GM12878 (cell line): ENCODE measurements at regions not wholly inside any gene's neighbourhood (a gene's known extent, or its start where the extent isn't known, plus 50 kb on each side); places are given as distances from the start of the nearest gene placed in this dataset.

Source experiments
- ATAC-seq: fragments of 200-7000 bp; cut with Tn5 transposase; 3 replicates; pipeline ENCODE4 v1.9.1; 2020; ENCODE audit warnings: mild to moderate bottlenecking, moderate library complexity
- BruUV-seq: library from RNA; stranded (reverse); fragments of 400-500 nt; replicated peaks from 2 replicates; lab custom pipeline; 2021; lab: Mats Ljungman, UMichigan
- CTCF ChIA-PET: fragments of 300-600 bp; sonication (Branson Sonifier 250); formaldehyde crosslinking; extraction: SDS; loops from one replicate; lab custom pipeline; 2021; ENCODE audit warnings: inconsistent platforms; lab: Yijun Ruan, JAX
- POLR2A ChIA-PET: fragments of 350-600 bp; formaldehyde crosslinking; extraction: SDS; loops from one replicate; lab custom pipeline; 2021; ENCODE audit warnings: inconsistent platforms; lab: Charles Lee
- RAD21 ChIA-PET: fragments of 300-600 bp; sonication (Branson Sonifier 250); formaldehyde crosslinking; loops from one replicate; lab custom pipeline; 2023; ENCODE audit warnings: antibody characterized with exemption; ENCODE audit not compliant: unreplicated experiment; lab: Charles Lee
- SMC1A ChIA-PET: fragments of 300-600 bp; sonication (Branson Sonifier 250); formaldehyde crosslinking; loops from one replicate; lab custom pipeline; 2023; ENCODE audit not compliant: unreplicated experiment, uncharacterized antibody; lab: Charles Lee
- DNase-seq: peaks from one replicate; pipeline ENCODE4 v3.0.0-alpha.2; 2011; ENCODE audit warnings: low read depth, low spot score
- FAIRE-seq: peaks from 3 replicates; lab custom pipeline; 2011; peaks lifted over from hg19 to GRCh38; lab: Jason Lieb, UNC
- H2AFZ ChIP-seq: 2 replicates; pipeline ENCODE4 v1.6.0; 2011; ENCODE audit warnings: low read depth, low read length, control low read depth; ENCODE audit not compliant: control insufficient read depth
- H3K27ac ChIP-seq: 2 replicates; pipeline ENCODE4 v1.5.1; 2011; ENCODE audit warnings: control low read depth; ENCODE audit not compliant: control insufficient read depth, insufficient read depth
- H3K27me3 ChIP-seq, 2 experiments: replicated peaks in 1 of 2; 2 replicates each; pipeline versions ENCODE4 v1.6.0 to v1.6.1; 2011; ENCODE audit warnings: low read length in 1 of 2; ENCODE audit not compliant: control insufficient read depth in 2 of 2, insufficient read depth in 2 of 2
- H3K36me3 ChIP-seq, 2 experiments: 2 replicates each; pipeline ENCODE4 v1.5.1; 2011; ENCODE audit warnings: low read length in 1 of 2; ENCODE audit not compliant: control insufficient read depth in 2 of 2, insufficient read depth in 2 of 2
- H3K4me1 ChIP-seq: 2 replicates; pipeline ENCODE4 v1.6.1; 2011; ENCODE audit warnings: mild to moderate bottlenecking, low read length, moderate library complexity, mixed read lengths; ENCODE audit not compliant: control insufficient read depth, insufficient read depth
- H3K4me2 ChIP-seq: 2 replicates; pipeline ENCODE4 v1.6.0; 2011; ENCODE audit warnings: control low read depth; ENCODE audit not compliant: control insufficient read depth, insufficient read depth
- H3K4me3 ChIP-seq: fragments of 200-600 bp; sonication (generic); 2 replicates; pipeline ENCODE4 v1.5.1; 2016
- H3K79me2 ChIP-seq: 2 replicates; pipeline ENCODE4 v1.6.0; 2011; ENCODE audit warnings: low read length; ENCODE audit not compliant: control insufficient read depth, insufficient read depth
- H3K9ac ChIP-seq: 2 replicates; pipeline ENCODE4 v1.8.0; 2011; ENCODE audit warnings: low read length, control low read depth, mixed read lengths; ENCODE audit not compliant: control insufficient read depth, insufficient read depth
- H3K9me3 ChIP-seq: replicated peaks from 3 replicates; pipeline ENCODE4 v1.5.1; 2011; ENCODE audit warnings: mild to moderate bottlenecking, low read length; ENCODE audit not compliant: control insufficient read depth, insufficient read depth
- H4K20me1 ChIP-seq: 2 replicates; pipeline ENCODE4 v1.6.0; 2011; ENCODE audit not compliant: control insufficient read depth, insufficient read depth
- CREB1 ChIP-seq: IDR thresholded peaks from 2 replicates; pipeline ENCODE4 v1.6.1; 2012; ENCODE audit warnings: low read depth, mild to moderate bottlenecking, inconsistent platforms
- FOXM1 ChIP-seq: IDR thresholded peaks from 2 replicates; pipeline ENCODE4 v1.6.1; 2012; ENCODE audit warnings: low read depth, mild to moderate bottlenecking, inconsistent platforms, low read length, moderate library complexity
- JUNB ChIP-seq: IDR thresholded peaks from 2 replicates; pipeline ENCODE4 v1.6.1; 2016; ENCODE audit warnings: antibody characterized with exemption, mild to moderate bottlenecking
- MXI1 ChIP-seq: fragments of 150-350 bp; IDR thresholded peaks from 2 replicates; pipeline ENCODE4 v1.6.1; 2011; ENCODE audit warnings: low read depth, mild to moderate bottlenecking, inconsistent platforms, low read length, improper control_type of control experiment
- MYC ChIP-seq: IDR thresholded peaks from 2 replicates; pipeline ENCODE4 v1.6.1; 2011; ENCODE audit warnings: mild to moderate bottlenecking, low read length, moderate library complexity, inconsistent platforms; ENCODE audit not compliant: insufficient read depth, insufficient replicate concordance, insufficient read length, severe bottlenecking
- NFYA ChIP-seq: IDR thresholded peaks from 2 replicates; pipeline ENCODE4 v1.6.1; 2011; ENCODE audit warnings: low read depth, mild to moderate bottlenecking, low read length, improper control_type of control experiment, borderline replicate concordance
- PAX5 ChIP-seq: IDR thresholded peaks from 2 replicates; pipeline ENCODE4 v1.6.1; 2011; ENCODE audit warnings: low read depth, low read length, borderline replicate concordance
- WGBS: methylation state at CpG from one replicate; pipeline ENCODE4 v1.1.6; 2016; ENCODE audit warnings: low lambda C conversion rate; ENCODE audit not compliant: insufficient replicate concordance, insufficient coverage; ENCODE audit errors: missing lambda C conversion rate; 5-methylcytosine and 5-hydroxymethylcytosine counted together
- in situ Hi-C: fragments of 300-500 bp; cut with MboI; formaldehyde crosslinking; loops from 9 replicates; pipeline ENCODE4 v1.14.3; 2018; ENCODE audit warnings: mixed read lengths
- intact Hi-C: fragments of 100-400 bp; cut with micrococcal nuclease; formaldehyde crosslinking; loops from one replicate; pipeline ENCODE4 v1.14.2; 2022; ENCODE audit not compliant: unreplicated experiment
- TF ChIP-seq, protein P1 (sequence below): IDR thresholded peaks from 2 replicates; pipeline ENCODE4 v1.6.1; 2011; ENCODE audit warnings: borderline replicate concordance, low read depth, mild to moderate bottlenecking, moderate library complexity, low read length; ENCODE audit not compliant: insufficient read depth, poor library complexity, severe bottlenecking

DNA sequence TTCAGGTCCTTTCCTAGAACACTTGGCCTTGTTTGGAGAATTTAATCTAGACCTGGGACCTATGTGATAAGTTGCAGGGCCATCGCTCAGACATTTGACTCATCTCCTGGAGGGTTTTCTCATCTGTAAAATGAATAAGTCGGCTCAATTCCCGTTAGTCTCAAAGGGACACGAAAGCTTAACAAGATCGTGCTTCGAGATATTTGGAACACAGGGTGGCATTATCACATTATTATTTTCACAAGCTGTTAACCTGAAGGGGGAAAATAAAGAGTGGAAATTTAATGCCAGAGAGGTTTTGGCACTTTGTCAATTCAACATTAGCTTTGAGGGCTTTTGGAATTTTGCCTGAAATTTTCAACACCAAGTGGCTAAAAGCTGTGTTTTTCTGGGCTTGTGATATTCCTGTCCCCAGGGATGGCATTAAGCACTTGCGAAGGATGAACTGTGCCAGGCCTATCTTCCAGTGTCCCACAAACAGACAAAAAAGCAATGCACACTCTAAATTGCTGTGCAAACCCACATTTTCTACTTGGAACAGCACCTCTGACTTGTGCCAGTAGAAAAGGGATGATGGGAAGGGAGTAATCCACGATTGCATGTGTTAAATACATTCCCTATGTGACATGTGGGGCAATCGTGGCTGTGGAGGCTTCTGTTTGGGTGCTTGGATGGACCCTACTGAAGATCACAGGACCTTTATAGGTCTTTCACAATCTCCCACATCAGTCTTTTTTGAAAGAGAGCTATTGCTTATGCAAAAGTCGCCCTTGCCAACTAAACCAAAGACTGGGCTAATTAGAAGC, 478.7 kb downstream of the MFSD1 start (continued):
- no peak for TF ChIP-seq CREB1
- TF ChIP-seq FOXM1, result no peak
- TF ChIP-seq MXI1, result no peak
- TF ChIP-seq PAX5, result no peak
- TF ChIP-seq NFYA, result no peak
- TF ChIP-seq, protein P1, sequence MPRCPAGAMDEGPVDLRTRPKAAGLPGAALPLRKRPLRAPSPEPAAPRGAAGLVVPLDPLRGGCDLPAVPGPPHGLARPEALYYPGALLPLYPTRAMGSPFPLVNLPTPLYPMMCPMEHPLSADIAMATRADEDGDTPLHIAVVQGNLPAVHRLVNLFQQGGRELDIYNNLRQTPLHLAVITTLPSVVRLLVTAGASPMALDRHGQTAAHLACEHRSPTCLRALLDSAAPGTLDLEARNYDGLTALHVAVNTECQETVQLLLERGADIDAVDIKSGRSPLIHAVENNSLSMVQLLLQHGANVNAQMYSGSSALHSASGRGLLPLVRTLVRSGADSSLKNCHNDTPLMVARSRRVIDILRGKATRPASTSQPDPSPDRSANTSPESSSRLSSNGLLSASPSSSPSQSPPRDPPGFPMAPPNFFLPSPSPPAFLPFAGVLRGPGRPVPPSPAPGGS, result no peak

DNA sequence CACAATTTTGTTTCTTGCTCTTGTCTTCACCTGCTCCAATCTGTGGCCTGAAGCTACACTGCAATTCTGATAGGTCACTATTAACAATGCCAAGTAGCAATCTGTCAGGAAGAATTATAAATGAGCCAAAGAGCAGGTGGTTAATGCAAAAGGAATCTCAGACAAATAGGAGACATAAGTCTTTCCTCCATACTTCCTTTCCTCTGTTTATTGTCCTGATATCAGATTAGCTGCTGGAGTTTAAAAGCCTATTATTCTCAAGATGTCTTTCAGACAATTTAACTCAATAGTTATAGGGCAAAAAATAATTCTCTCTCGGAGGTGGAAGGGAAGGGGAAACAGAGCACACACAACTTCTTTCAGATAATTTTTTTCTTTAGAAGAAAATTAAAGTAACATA, 491.6 kb downstream of the MFSD1 start:
- no peaks in the 10 kb centered on the region for H3K27me3 ChIP-seq
- no peaks in the 10 kb centered on the region for H3K9me3 ChIP-seq
- DNase-seq (no peak), ATAC-seq (no peak), FAIRE-seq (no peak)
- no peak overlapping the region for H2AFZ ChIP-seq
- WGBS, result 0% methylated on average over 1 of the region's 1 CpG
- H3K4me1 ChIP-seq, result no peaks in the 10 kb centered on the region
- no peaks in the 10 kb centered on the region for H3K79me2 ChIP-seq
- no peaks in the 10 kb centered on the region for H3K36me3 ChIP-seq
- ChIA-PET SMC1A (no interaction called here), POLR2A (no interaction called here), CTCF (no interaction called here), RAD21 (no interaction called here)
- no peak overlapping the region for H3K27ac ChIP-seq
- H4K20me1 ChIP-seq, result no peaks in the 10 kb centered on the region
- BruUV-seq, result no TSS peak
- intact Hi-C loops, result no loop called here
- in situ Hi-C loops, result no loop called here
- H3K4me2 ChIP-seq, result no peak overlapping the region
- H3K4me3 ChIP-seq, result no peak overlapping the region
- no peak overlapping the region for H3K9ac ChIP-seq
- TF ChIP-seq MYC, result no peak
- TF ChIP-seq JUNB, result no peak
